Right cardiac atrium (tissue), 5 donors: ENCODE measurements at regions not wholly inside any gene's neighbourhood (a gene's known extent, or its start where the extent isn't known, plus 50 kb on each side); places are given as distances from the start of the nearest gene placed in this dataset.

Experiments used
- ATAC-seq, 2 donors: fragments of 200-7000 bp; cut with Tn5 transposase; one replicate each; pipeline versions ENCODE4 v1.8.0 to v1.9.1; 2020; ENCODE audit warnings: moderate library complexity in 2 of 2, mild to moderate bottlenecking in 1 of 2
- DNase-seq, 3 donors: peaks; one replicate each; pipeline ENCODE4 v3.0.0-alpha.2; 2020
- H3K27ac ChIP-seq: one replicate; pipeline ENCODE4 v1.5.1; 2013; ENCODE audit warnings: mild to moderate bottlenecking, low read length, control low read depth, moderate library complexity
- H3K27me3 ChIP-seq: one replicate; pipeline ENCODE4 v1.6.1; 2013; ENCODE audit not compliant: control insufficient read depth, insufficient read depth
- H3K4me1 ChIP-seq: one replicate; pipeline ENCODE4 v1.6.1; 2013; ENCODE audit warnings: low read length; ENCODE audit not compliant: control insufficient read depth, insufficient read depth
- H3K4me3 ChIP-seq: one replicate; pipeline ENCODE4 v1.5.1; 2013; ENCODE audit warnings: low read length, control low read depth
- H3K9me3 ChIP-seq: one replicate; pipeline ENCODE4 v1.6.1; 2013; ENCODE audit warnings: low read length; ENCODE audit not compliant: control insufficient read depth
- WGBS: extraction: QIAGEN DNeasy Blood & Tissue Kit; methylation state at CpG from one replicate; pipeline ENCODE4 v1.1.7; 2013; 5-methylcytosine and 5-hydroxymethylcytosine counted together
- intact Hi-C, 4 donors: fragments of 100-400 bp; cut with DNase I; formaldehyde crosslinking; loops; one replicate each; pipeline versions ENCODE4 v1.11.0 to v1.14.0; 2022 to 2023
- donor health status: healthy with polysubstance abuse.
- donor health status: DM: no; HTN: yes; CAD: no.
- donor health status: DM: no; HTN: no; CAD: no.
- donor health status: DM: no; HTN: yes; CAD: no; lungs with severe emphysema.
- donor health status: DM: yes; HTN: yes; CAD: no.

- ATAC-seq (no peak), DNase-seq (no peak)
- H3K27me3 ChIP-seq = no peaks in the 10 kb centered on the region
- H3K4me1 ChIP-seq = no peaks in the 10 kb centered on the region
- H3K27ac ChIP-seq = no peak overlapping the region
- no peaks in the 10 kb centered on the region for H3K9me3 ChIP-seq
- intact Hi-C loops = no loop called here
- H3K4me3 ChIP-seq = no peak overlapping the region
Observed at GRCh38 chr1:187091666-187092065, 262.9 kb downstream of the PLA2G4A start.

GRCh38 chr1:187092104-187092503, 263.4 kb downstream of the PLA2G4A start:
- H3K27ac ChIP-seq = no peak overlapping the region
- H3K9me3 ChIP-seq = no peaks in the 10 kb centered on the region
- no peak for DNase-seq
- WGBS = 90% methylated on average over 4 of the region's 4 CpGs
- H3K4me1 ChIP-seq = no peaks in the 10 kb centered on the region
- H3K27me3 ChIP-seq = no peaks in the 10 kb centered on the region
- H3K4me3 ChIP-seq = no peak overlapping the region
- ATAC-seq = no peak
- intact Hi-C loops = no loop called here

- ATAC-seq (no peak), DNase-seq (no peak)
- WGBS = 47% methylated on average over 2 of the region's 2 CpGs
- Histone ChIP-seq H3K9me3 (no peaks in the 10 kb centered on the region), H3K4me1 (no peaks in the 10 kb centered on the region), H3K27ac (no peak overlapping the region), H3K27me3 (no peaks in the 10 kb centered on the region), H3K4me3 (no peak overlapping the region)
- intact Hi-C loops = no loop called here
Observed at GRCh38 chr1:187096689-187097088, 267.9 kb downstream of the PLA2G4A start.

GRCh38 chr1:187110351-187110750, 281.6 kb downstream of the PLA2G4A start:
- ATAC-seq (no peak), DNase-seq (no peak)
- intact Hi-C loops = no loop called here
- no peak overlapping the region for H3K4me3 ChIP-seq
- no peaks in the 10 kb centered on the region for H3K9me3 ChIP-seq
- H3K27ac ChIP-seq = no peak overlapping the region
- no peaks in the 10 kb centered on the region for H3K27me3 ChIP-seq
- H3K4me1 ChIP-seq = no peaks in the 10 kb centered on the region

- Histone ChIP-seq H3K4me1 (no peaks in the 10 kb centered on the region), H3K27ac (no peak overlapping the region), H3K4me3 (no peak overlapping the region), H3K9me3 (no peaks in the 10 kb centered on the region), H3K27me3 (no peaks in the 10 kb centered on the region)
- DNase-seq = no peak
- intact Hi-C loops = no loop called here
- no peak for ATAC-seq
Observed at GRCh38 chr1:187114792-187115191, 286.0 kb downstream of the PLA2G4A start.

- ATAC-seq = no peak
- H3K4me3 ChIP-seq = no peak overlapping the region
- intact Hi-C loops = no loop called here
- no peaks in the 10 kb centered on the region for H3K9me3 ChIP-seq
- no peaks in the 10 kb centered on the region for H3K27me3 ChIP-seq
- H3K4me1 ChIP-seq = no peaks in the 10 kb centered on the region
- no peak for DNase-seq
- H3K27ac ChIP-seq = no peak overlapping the region
Observed at GRCh38 chr1:187121661-187122060, 292.9 kb downstream of the PLA2G4A start.

GRCh38 chr1:187122566-187122965, 293.8 kb downstream of the PLA2G4A start:
- Histone ChIP-seq H3K27me3 (no peaks in the 10 kb centered on the region), H3K4me1 (no peaks in the 10 kb centered on the region), H3K9me3 (no peaks in the 10 kb centered on the region), H3K4me3 (no peak overlapping the region), H3K27ac (no peak overlapping the region)
- DNase-seq (no peak), ATAC-seq (no peak)
- intact Hi-C loops = no loop called here
- 78% methylated on average over 2 of the region's 2 CpGs for WGBS

GRCh38 chr1:187129132-187129531, 300.4 kb downstream of the PLA2G4A start:
- intact Hi-C loops = no loop called here
- ATAC-seq (peak in 1 of 2 donors; percentile 33), DNase-seq (no peak)
- WGBS = 28% methylated on average over 1 of the region's 1 CpG
- Histone ChIP-seq H3K9me3 (peaks cover 2% of the 10 kb centered on the region), H3K27me3 (no peaks in the 10 kb centered on the region), H3K4me1 (no peaks in the 10 kb centered on the region), H3K27ac (no peak overlapping the region), H3K4me3 (no peak overlapping the region)

GRCh38 chr1:187143783-187144182, 315.0 kb downstream of the PLA2G4A start:
- no peak overlapping the region for H3K27ac ChIP-seq
- no peak overlapping the region for H3K4me3 ChIP-seq
- no peaks in the 10 kb centered on the region for H3K9me3 ChIP-seq
- intact Hi-C loops = no loop called here
- no peaks in the 10 kb centered on the region for H3K27me3 ChIP-seq
- ATAC-seq (no peak), DNase-seq (no peak)
- no peaks in the 10 kb centered on the region for H3K4me1 ChIP-seq

- Histone ChIP-seq H3K4me1 (no peaks in the 10 kb centered on the region), H3K9me3 (no peaks in the 10 kb centered on the region), H3K4me3 (no peak overlapping the region), H3K27me3 (no peaks in the 10 kb centered on the region), H3K27ac (no peak overlapping the region)
- 48% methylated on average over 1 of the region's 1 CpG for WGBS
- intact Hi-C loops = no loop called here
- no peak for DNase-seq
- no peak for ATAC-seq
Observed at GRCh38 chr1:187146388-187146787, 317.6 kb downstream of the PLA2G4A start.

- Histone ChIP-seq H3K9me3 (no peaks in the 10 kb centered on the region), H3K27ac (no peak overlapping the region), H3K27me3 (no peaks in the 10 kb centered on the region), H3K4me3 (no peak overlapping the region), H3K4me1 (no peaks in the 10 kb centered on the region)
- DNase-seq (no peak), ATAC-seq (no peak)
- intact Hi-C loops = no loop called here
Observed at GRCh38 chr1:187151555-187151954, 322.8 kb downstream of the PLA2G4A start.

- Histone ChIP-seq H3K4me3 (no peak overlapping the region), H3K9me3 (no peaks in the 10 kb centered on the region), H3K4me1 (no peaks in the 10 kb centered on the region), H3K27ac (no peak overlapping the region), H3K27me3 (no peaks in the 10 kb centered on the region)
- WGBS = 50% methylated on average over 1 of the region's 1 CpG
- no peak for DNase-seq
- no peak for ATAC-seq
- intact Hi-C loops = no loop called here
Observed at GRCh38 chr1:187153047-187153446, 324.3 kb downstream of the PLA2G4A start.
